GM21723 (cell line): ENCODE measurements at regions not wholly inside any gene's neighbourhood (a gene's known extent, or its start where the extent isn't known, plus 50 kb on each side); places are given as distances from the start of the nearest gene placed in this dataset.
A peak's percentile ranks its signal among the peaks of the same experiment; 100 is the strongest.
"Not testable (repeated sequence)": the region's sequence is repeated elsewhere in the genome, so short reads cannot be mapped to it uniquely, and the experiment has no call there.

Experiments
- ATAC-seq: cut with Tn5 transposase; IDR thresholded peaks from one replicate; pipeline ENCODE4 v1.9.1; 2021; ENCODE audit warnings: mild to moderate bottlenecking, moderate library complexity; ENCODE audit not compliant: unreplicated experiment

GRCh38 chr2:153532140-153532539, 53.6 kb upstream of the RPRM start:
- ATAC-seq = no peak

- ATAC-seq = not testable (repeated sequence)
Observed at GRCh38 chr2:153533803-153534202, 55.2 kb upstream of the RPRM start.

- not testable (repeated sequence) for ATAC-seq
Observed at GRCh38 chr2:153534590-153534989, 56.0 kb upstream of the RPRM start.

DNA sequence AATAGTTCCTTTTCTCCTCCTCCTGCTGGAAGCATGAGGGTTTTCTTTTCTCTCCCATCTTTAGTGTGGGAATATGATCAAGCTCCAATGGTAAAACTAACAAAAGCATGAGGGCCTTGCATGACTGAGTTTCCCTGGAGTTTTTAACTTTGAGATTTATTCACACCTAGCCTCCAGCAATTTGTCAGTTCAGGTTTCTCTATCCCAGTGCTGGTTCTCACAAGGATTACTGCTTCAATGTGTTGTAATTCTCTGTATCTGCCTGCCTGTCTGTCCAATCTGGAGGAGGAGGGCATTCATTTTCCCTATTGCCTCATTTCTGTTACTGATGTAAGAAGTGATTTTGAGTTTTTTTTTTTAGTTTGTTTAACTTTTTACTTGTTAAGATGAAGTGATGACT, 57.6 kb upstream of the RPRM start:
- no peak for ATAC-seq

GRCh38 chr2:153538102-153538501, 59.5 kb upstream of the RPRM start:
- ATAC-seq = not testable (repeated sequence)

DNA sequence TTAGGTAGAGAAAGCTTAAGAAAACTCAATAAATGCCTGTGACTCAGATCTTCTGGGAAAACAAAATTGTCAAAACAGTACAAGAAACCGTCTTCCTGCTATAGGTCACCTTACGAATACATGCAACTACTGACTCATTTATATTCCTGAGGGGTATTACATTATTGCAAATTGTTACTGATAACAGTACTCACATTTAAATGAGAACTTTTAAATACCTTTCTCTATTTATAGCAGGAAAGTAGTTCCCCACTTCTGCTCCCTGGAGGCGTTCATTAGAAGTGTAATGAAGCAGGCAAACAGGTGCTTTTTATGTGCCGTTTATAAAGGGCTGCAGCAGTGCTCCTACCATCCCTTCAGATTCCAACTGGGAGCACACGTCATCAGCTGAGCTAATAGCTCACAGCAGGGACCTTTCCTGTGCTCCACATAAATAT, 65.1 kb upstream of the RPRM start:
- ATAC-seq = peak; percentile 66

DNA sequence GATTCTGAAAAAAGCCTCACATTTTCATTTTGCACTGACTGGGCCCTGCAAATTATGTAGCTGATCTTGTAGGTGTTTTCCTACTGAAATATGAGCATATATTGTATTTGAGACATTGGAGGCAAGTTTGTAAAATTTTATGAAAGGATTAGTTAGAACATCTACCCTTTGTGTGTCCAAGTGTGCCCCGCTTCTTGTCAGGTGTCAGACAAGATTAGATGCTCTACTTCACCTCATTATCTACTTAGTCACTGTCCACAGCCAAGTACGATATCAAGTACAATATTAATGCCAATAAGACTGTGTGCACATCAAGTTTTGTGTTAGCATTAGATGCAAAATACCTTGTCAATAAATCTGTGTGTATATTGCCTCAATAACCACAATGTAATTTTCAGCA, 67.8 kb upstream of the RPRM start:
- ATAC-seq = no peak

DNA sequence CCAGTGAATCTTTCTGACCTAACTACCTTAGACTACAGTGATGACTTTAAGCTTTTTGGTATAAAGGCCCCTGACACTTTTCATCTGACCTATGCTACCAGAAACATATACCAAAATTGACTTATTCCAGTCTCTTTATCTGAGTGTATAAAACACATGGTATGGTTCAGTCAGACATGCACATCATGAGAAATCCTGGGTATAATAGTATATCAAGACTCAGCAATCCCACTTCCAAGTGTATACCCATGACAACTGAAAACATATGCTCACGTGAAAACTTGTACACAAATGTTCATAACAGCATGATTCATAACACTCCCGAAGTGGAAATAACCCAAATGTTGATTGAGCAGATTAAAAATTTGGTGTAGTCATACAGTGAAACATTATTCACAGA, 70.0 kb upstream of the RPRM start:
- ATAC-seq = no peak

GRCh38 chr2:153551698-153552097, 73.1 kb upstream of the RPRM start:
- ATAC-seq = no peak

DNA sequence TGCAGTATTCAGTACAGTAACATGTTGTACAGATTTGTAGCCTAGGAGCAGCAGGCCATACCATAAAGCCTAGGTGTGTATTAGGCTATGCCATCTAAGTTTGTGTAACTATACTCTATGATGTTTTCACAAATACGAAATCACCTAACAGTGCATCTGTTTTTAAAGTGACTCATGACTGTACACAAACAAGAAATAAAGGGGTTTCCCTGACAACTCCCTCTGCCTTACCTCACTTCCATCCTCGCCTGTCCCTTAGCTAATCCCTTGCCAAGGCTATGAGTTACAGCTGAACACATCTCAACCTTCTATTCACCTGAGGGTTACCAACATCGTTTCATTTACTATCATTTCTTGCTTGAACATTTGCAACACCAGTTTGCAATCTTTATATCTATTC, 78.6 kb upstream of the RPRM start:
- ATAC-seq = no peak

DNA sequence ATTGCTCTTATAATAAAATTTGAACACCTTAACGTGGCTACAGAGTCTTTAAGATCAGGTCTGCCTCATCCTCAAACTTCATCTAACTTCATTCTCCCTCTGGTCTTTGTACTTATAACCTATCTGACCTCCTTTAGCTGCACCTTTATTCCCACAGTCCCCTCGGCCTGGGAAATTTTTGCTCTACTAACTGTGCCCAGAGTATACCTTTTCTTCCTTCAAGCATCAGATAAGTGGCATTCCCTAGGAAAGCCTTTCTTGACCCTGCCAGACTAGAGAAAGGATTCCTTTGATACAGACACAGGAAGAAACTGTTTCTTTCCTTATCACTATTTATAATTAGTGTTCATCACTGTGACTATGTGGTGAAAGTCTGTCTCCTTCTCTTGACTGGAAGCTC, 79.2 kb upstream of the RPRM start:
- ATAC-seq = no peak

DNA sequence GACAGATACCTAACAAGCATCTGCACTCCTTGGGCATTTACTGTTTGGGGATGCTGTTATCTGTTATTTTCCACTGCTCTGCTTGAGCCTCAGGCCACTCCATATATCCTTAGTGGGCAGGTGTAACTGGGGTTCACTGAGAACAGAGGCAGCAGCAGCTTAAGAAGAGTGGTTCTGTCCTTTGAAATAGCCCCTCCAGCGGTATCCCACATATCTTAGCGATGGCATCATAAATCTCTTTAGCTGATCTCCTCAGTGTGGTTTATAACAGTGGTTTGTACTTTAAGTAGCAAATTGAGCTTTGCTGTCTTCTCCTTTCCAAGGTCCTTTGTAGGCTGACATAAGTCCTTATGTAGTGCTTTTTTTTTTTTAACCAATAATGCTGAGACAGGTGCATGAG, 79.7 kb upstream of the RPRM start:
- ATAC-seq = no peak

DNA sequence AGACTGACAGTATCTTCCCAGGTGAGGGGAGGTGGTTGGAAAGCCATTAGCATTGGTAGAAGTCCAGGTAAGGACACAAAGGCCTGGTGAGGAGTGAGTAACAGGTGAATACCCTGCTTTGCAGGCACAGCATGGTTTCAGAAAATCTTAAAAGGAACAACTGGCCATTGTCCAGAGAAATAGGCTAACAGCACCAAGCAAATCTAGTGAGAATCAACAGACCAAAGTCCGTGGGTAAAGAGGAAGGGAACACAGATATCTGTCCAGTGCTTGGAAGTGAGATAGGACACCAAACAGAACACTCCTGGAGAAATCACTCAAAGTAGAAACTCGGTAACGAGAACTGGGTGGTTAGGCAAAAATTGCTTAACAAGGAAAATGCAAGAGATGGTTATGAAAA, 88.8 kb upstream of the RPRM start:
- no peak for ATAC-seq

DNA sequence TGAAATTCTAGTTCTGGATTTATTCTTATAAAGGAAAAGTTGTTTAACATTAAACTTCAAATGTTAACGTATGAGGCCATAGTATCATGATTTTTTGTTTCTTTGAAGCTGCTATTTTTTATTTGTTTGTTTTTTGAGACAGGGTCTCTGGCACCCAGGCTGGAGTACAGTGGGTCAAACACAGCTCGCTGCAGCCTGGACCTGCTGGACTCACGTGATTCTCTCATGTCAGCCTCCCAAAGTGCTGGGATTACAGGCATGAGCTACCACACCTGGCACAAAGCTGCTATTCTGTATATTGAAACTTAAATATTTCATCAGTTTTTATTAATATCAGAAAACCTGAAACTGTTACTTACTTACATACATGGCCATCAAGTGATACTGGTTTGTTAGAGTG, 89.5 kb upstream of the RPRM start:
- no peak for ATAC-seq

GRCh38 chr2:153575171-153575853, 96.8 kb upstream of the RPRM start:
- no peak for ATAC-seq

DNA sequence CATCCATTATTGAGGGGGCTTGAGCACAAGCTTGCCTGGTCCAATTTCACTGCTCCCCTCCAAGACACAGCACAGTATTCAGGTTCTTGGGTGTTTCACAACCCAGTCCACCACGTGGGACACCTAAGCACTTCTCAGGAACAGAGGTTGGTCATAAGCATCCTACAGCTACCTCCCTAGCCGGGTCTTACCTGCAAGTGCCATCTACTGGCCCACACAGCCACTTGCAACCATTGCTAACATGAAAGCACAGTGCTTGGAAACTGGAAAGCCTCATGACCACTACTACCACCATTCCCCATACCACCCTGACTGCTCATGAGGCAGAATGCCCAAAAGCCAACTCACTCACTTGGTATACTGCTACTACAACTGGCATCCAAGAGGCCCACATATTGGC, 105.7 kb upstream of the RPRM start:
- no peak for ATAC-seq

- ATAC-seq = no peak
Observed at GRCh38 chr2:153588408-153588807, 109.8 kb upstream of the RPRM start.

DNA sequence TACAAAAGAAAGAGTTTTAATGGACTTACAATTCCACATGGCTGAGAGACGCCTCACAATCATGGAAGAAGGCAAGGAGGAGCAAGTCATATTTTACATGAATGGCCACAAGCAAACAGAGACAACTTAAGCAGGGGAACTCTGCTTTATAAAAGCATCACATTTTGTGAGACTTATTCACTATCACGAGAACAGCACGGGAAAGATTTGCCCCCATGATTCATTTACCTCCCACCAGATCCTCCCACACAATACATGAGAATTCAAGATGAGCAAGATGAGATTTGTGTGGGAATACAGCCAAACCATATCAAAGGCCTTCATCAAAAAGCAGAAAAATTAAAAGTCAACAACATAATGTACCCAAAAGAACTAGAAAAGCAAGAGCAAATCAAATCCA, 111.0 kb upstream of the RPRM start:
- no peak for ATAC-seq

GRCh38 chr2:153593086-153593485, 114.5 kb upstream of the RPRM start:
- not testable (repeated sequence) for ATAC-seq

GRCh38 chr2:153595939-153596338, 117.4 kb upstream of the RPRM start:
- no peak for ATAC-seq

- ATAC-seq = no peak
Observed at GRCh38 chr2:153601812-153602211, 123.2 kb upstream of the RPRM start.

DNA sequence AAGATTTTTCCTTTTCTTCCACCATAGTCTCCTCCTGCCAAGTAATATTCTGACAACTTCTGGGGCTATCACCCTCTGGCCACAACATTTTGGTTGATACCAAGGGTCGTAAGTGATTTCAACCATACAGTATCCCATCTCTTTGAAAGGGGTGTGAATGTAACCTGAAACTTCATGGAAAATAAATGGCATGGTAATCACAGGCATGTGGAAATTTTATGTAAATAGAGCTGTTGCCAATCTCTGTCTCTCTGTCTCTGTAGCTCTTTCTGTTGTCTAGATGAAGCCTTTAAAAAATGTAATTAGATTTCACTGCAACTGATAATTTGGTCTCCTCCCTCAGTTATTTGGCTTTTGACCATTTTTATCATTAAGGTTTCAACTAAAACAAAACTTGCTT, 125.6 kb upstream of the RPRM start:
- ATAC-seq = no peak

GRCh38 chr2:153606623-153607022, 128.1 kb upstream of the RPRM start:
- no peak for ATAC-seq
